HL-60 (cell line): ENCODE measurements at regions not wholly inside any gene's neighbourhood (a gene's known extent, or its start where the extent isn't known, plus 50 kb on each side); places are given as distances from the start of the nearest gene placed in this dataset.

Experiments
- CTCF ChIP-seq: IDR thresholded peaks from one replicate; pipeline ENCODE4 v1.5.1; 2011; ENCODE audit warnings: low read length, control low read depth, inconsistent platforms; ENCODE audit not compliant: insufficient read depth
- POLR2AphosphoS5 ChIP-seq: IDR thresholded peaks from 2 replicates; pipeline ENCODE4 v1.6.1; 2012; ENCODE audit warnings: low read depth
- SPI1 ChIP-seq: IDR thresholded peaks from 2 replicates; pipeline ENCODE4 v1.6.1; 2012; ENCODE audit warnings: low read depth, mild to moderate bottlenecking, borderline replicate concordance
- TF ChIP-seq, protein P1 (sequence below): IDR thresholded peaks from 2 replicates; pipeline ENCODE4 v1.6.1; 2012; ENCODE audit warnings: low read depth; ENCODE audit not compliant: insufficient replicate concordance

DNA sequence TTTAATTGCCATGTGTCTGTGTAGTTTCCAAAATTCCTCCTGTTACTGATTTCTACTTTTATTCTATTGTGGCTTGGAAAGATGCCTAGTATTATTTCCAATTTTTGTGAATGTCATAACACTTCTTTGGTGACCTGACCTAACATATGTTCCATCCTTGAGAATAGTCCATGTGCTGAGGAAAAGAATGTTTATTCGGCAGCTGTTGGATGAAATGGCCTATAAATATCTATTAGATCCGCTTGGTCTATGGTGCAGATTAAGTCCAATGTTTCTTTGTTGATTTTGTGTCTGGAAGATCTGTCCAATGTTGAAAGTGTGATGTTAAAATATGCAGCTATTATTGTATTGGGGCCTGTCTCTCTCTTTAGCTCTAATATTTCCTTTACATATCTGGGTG, 219.2 kb upstream of the HDX start:
- TF ChIP-seq CTCF (no peak), SPI1 (no peak), POLR2AphosphoS5 (no peak)
- TF ChIP-seq, protein P1, sequence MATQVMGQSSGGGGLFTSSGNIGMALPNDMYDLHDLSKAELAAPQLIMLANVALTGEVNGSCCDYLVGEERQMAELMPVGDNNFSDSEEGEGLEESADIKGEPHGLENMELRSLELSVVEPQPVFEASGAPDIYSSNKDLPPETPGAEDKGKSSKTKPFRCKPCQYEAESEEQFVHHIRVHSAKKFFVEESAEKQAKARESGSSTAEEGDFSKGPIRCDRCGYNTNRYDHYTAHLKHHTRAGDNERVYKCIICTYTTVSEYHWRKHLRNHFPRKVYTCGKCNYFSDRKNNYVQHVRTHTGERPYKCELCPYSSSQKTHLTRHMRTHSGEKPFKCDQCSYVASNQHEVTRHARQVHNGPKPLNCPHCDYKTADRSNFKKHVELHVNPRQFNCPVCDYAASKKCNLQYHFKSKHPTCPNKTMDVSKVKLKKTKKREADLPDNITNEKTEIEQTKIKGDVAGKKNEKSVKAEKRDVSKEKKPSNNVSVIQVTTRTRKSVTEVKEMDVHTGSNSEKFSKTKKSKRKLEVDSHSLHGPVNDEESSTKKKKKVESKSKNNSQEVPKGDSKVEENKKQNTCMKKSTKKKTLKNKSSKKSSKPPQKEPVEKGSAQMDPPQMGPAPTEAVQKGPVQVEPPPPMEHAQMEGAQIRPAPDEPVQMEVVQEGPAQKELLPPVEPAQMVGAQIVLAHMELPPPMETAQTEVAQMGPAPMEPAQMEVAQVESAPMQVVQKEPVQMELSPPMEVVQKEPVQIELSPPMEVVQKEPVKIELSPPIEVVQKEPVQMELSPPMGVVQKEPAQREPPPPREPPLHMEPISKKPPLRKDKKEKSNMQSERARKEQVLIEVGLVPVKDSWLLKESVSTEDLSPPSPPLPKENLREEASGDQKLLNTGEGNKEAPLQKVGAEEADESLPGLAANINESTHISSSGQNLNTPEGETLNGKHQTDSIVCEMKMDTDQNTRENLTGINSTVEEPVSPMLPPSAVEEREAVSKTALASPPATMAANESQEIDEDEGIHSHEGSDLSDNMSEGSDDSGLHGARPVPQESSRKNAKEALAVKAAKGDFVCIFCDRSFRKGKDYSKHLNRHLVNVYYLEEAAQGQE, result no peak
